ENCODE measurements at regions not wholly inside any gene's neighbourhood (a gene's known extent, or its start where the extent isn't known, plus 50 kb on each side); places are given as distances from the start of the nearest gene placed in this dataset.

DNA sequence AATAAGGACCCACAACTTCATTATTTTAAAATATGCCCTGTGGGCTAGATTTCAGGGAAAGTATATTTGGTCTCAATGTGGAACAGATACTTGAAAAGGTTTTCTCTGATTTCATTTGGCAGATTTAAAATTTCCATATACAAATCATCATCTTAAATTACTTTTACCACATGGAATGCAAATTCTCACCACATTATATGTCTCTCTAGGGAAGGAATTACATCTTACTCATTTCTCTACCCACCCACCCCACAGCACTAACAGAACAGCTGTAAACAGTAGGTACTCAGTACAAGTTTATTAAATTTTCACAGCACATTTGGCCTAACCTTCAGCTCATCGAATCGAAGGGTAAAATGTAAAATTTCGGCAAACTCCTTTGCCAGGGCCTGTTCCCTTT, 104.0 kb downstream of the CYRIA start:
- DNase-seq, result no peak

DNA sequence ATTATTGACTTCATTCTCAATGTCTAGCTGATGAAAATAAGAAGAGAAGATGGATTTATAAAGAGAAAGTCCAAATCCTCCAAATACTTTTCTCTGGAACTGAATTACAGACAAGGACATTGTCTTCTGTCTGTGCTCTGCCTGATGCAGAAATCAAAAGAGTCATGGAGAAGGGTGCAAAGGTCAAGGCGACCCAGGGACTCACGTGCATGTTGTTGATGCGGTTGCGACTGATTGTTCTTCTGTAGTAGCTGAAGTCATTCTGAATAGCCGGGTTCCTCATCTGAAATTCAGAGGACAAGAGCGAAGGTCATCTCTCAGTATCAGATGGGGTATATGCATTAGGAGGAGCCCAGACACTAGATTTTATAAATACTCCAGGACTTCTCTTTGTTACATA, 104.4 kb downstream of the CYRIA start:
- no peak for DNase-seq

- no peak for DNase-seq
These were observed 106.2 kb downstream of the CYRIA start for GRCh38 chr2:16559278-16560067.

DNA sequence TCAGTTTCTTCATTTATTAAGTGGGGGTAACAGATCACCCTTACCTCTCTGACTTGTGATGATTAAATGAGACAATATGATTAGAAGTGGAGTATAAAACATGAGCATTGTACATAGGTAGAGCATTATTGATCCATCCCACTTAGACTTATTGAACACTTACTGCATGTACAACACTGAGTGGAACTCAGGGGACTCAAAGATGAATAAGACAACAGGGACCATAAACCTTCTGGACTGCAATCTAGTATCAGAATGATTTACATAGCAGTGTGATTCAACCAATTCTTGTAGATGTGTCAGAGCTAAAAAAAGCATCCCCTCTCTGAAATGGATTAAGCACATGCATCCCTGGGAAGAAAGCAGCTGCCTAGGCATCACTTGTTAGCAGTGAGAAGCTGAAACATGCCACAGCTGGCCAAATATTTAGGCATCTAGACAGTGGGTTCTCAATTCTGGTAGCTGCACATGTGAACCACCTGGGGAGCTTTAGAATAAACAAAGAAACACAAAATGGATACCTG, 111.5 kb downstream of the CYRIA start:
- DNase-seq, result no peak

DNA sequence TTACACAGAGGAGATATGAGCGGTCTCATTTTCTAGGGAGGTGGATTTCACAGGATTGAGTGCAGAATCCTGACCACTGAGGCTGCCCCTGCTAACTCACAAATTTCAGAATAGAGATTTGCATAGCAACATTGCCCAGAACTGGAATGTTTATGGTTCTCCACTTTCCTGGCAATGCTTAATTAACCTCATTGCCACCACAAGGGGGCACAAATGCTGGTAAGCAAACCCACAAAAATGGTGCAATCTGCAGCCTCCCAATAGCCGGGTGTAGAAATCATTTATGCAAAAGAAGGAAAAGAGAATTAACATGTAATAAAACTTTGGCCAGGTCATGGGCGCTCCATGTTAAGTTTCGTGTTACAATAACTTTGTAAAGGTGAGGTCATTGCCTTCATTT, 112.4 kb downstream of the CYRIA start:
- peak; percentile 16 for DNase-seq

- DNase-seq, result no peak
These were observed 113.4 kb downstream of the CYRIA start for GRCh38 chr2:16552202-16552601.

GRCh38 chr2:16548036-16548435, 117.6 kb downstream of the CYRIA start:
- DNase-seq, result no peak

DNA sequence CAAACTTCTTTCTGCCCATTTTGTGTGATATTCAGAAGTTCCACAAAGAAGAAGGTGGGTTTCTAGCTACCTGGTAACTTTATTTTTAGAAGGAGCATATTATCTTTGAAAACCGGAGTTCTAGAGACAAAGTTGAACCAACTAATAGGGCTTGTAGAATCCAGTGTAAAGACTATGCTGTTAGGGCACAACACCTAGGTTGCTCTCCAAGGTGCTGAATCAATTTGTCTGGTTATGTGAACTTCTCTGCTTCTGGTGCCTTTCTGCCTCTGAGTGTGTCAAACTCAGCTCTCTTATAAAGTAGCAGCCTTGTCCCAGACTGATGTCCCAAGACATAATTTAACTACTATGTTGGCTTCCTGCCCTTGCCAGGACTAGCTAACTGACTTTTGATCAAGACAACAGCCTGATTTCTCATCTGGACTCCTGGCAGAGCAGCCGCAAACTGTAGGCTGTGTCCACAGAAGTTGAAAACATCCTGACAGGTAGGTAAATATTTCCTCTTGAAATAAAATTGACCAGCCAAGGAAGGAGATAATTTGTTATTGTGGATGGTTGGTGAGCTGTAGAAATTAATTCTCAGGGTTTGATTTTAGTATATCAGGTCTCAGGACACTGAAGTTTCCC, 119.4 kb downstream of the CYRIA start:
- DNase-seq, result peak; percentile 42

DNA sequence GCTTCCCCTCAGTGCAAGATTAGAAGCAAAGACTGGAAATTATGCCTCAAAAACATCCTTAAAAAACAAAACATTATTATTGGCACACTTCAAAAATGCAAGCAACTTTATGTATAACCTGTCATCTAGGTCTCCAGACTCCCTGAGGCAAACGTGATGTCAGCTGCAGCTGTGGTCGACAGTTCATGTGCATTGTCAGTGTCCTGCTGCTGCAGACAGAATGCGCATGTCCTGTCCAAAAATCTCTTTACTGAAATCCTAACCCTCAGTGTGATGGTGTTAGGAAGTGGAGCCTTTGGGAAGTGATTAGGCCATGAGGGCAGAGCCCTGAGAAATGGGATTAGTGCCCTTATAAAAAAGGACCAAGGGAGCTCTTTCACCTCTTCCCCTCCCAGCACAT, 126.9 kb downstream of the CYRIA start:
- no peak for DNase-seq

DNA sequence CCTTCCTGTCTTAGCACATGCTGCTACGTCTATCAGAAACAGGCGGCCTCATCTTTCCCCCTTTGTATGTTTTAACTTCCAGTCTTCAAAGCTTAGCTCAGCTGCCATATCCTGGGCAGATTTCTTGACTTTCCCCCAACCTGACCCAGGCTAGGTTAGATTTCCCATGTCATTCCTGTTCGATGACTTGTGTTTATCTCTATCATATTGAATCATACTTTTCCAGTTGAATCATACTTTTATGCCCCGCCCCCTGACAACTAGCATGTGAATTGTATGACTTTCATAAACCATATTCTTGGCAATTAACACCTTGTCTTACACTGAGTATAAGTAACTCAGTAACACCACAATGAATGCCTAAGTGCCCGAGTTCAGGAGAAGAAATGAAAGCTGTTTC, 128.3 kb downstream of the CYRIA start:
- DNase-seq, result peak; percentile 74

DNA sequence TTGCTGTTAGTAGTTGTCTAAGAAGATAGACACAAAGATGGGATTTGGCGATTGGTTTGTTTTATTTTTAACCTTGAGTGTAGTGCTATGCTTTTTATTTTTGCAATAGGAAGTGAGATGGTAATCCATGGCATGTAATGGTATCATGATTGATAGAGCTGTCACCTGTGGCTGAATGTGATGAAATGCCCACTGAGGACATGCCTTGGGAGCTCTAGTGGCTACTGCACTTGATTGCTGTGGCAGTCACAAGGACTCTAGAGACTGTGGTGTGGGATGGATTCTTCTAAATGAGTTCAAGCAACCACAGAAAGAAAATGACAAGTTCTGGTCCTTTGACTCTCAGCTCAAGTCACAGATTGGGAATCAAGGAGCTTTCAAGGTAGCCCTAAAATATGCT, 139.4 kb downstream of the CYRIA start:
- no peak for DNase-seq

DNA sequence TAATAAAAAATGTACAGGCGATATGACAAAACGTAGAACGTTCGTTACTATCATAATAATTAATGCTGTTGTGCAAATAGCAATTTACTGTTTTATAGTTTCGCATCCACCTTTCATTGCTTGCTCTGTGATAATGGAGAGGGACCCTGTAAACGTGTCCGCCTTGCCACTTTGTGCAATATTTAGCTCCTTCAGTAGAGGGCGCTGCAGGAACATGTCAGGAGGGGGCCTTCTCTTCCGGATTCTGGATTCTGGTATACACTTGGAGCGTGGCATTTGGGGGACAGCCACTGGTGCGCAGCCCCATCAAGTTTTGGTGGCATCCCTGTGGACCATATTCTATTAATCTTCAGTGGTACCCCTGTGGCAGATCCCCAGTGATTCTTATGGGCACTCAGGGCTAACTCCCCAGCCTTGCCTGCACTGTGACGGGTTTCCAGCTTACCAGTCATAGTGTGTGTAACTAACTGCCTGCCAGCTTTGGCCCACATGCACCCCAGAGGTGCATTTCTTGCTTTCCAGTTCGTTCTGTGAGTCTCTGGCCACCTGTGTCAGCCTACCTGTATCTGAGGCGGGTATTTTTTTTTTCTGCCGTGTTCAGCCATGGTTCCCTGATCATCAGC, 140.3 kb downstream of the CYRIA start:
- DNase-seq, result peak; percentile 19

GRCh38 chr2:16523711-16524110, 141.9 kb downstream of the CYRIA start:
- no peak for DNase-seq

DNA sequence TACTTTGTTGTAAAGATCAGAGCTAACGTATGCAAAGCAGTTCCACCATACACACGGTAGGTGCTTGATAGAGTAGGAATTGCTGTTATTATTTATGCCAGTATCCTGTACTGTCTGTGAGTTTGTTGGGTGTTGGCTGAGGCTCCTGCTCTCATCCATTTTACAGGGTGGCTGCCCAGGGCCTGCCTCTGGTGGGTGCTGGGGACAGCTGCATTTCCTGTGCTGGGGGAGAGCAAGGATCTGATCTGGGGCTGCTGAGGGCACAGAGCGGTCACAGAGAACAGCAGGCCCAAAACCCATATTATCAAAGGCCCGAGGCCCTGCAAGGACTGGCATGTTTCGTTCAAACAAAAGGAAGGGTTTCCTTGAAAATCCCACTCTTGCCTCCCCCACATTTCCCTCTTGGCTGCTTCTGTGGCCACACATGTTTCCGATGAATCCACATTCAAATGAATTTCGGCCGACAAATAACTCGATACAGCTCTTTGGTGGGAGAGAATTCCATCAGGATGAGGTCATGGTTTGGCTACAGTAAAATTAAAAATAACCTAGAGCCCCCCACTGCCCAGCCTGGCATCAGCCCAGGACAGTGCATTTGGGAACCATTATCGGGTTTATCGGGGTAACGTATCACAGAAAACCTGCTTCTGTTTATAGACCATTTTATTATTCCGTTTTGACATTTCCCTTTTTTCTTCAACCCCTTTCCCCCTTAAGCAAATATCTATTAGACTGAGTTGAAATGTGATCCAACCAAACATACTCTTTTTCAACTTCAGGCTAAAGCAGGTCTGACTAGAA, 143.4 kb downstream of the CYRIA start:
- peak; percentile 57 for DNase-seq

DNA sequence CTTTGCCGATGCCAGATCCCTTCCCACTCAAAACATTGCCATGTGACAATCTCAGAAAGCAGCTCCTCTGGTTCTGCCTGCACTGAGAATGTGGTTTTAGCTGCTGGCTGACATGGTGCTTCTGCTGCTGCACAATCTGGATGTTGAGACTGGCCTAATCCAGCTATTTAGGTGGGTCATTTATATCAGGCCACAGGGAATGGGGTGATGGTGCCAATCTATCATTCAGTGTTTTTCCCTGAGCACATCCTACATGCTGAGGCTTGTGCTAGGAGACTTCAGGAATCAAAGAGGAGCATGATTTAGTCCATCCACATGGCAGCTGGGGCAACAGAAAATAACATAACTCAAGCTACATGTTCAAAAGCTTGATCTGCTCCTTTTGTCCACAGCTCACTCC, 144.7 kb downstream of the CYRIA start:
- no peak for DNase-seq

DNA sequence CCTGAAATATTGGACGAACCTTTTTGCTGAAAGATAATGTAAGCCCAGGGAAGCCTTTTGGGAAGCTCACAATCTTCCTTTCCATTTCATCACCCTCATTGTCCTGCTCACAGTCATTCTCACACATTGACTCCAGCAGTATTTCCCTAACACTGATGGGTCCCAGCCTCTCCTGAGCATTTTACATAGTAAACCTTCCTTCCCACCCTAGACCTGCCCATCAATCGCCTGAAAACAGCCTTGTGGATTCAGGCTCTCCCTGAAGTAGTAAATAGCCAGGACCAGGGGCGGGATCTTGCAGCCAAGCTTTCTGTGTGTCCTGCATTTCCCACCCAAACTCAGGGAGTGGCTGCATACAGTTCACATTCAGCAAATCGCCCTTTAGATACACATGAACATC, 149.9 kb downstream of the CYRIA start:
- DNase-seq, result no peak

DNA sequence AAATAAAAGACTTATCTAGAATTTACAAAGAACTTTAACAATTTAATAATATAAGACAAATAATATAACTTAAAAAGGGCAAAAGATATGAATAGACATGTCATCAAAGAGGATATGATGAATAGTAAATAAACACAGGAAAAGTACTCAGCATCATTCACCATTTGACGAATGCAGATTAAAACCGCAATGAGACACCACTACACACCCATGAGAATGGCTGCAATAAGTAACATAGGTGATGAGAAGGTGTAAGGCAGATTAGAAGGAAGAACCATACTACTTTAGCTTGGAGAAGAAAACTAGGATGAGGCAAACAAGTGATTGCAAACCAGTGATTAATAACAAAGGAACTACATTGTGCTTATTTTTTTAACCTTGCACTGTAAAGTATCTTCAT, 152.0 kb downstream of the CYRIA start:
- DNase-seq, result no peak

DNA sequence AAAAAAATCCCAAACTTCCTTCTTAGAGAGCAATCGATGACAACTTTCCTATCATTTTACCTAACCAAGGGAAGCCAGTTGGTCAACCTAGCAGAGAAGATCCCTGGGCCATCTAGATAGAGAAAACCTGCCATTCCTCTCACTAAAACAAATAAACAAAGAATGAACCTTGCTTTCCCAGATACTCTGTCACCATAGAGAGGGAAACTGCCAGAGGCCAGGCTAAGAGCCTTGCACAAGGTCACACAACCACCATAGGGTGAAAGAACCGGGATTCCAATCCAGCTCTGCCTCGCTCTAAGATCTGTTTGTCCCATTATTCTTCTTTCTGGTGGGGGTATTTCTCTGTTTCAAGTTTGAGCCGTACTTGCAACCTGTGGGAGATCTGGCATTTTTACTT, 154.6 kb downstream of the CYRIA start:
- no peak for DNase-seq

DNA sequence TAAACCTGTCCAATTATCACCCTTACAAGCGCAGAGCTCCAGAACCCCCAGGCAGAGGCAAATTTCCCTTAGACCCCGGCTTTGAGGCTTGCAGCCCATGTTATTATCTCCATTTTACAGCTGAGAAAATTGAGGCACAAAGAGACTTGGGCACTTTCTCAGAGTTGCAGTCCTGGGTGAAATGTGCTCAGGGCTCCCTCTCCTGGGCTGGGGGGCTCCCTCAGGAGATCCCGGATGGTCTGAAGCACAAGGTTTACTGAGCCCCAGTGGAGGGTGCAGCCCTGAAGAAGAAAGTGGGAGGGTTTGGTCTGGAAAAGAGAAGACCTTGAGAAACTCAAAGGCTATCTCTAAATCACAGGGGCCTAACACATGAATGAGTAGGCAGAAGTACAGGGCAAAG, 156.6 kb downstream of the CYRIA start:
- no peak for DNase-seq

DNA sequence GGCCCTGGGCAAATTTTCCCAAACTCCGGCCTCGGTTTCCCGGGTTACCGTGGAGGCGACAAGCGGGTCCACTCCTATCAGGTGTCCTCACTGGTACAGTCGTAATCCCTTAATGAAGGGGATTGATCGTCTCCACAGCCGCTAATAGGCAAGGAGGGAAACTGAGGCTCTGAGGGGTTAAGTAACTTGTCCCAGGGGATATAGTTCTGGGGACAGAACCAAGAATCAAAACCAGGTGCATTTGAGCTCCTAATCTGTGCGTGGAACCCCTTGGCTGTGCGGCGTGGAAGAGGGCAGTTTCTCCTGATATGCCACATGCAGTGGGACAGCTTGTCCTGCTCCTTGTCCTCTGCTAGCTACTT, 157.2 kb downstream of the CYRIA start:
- no peak for DNase-seq

DNA sequence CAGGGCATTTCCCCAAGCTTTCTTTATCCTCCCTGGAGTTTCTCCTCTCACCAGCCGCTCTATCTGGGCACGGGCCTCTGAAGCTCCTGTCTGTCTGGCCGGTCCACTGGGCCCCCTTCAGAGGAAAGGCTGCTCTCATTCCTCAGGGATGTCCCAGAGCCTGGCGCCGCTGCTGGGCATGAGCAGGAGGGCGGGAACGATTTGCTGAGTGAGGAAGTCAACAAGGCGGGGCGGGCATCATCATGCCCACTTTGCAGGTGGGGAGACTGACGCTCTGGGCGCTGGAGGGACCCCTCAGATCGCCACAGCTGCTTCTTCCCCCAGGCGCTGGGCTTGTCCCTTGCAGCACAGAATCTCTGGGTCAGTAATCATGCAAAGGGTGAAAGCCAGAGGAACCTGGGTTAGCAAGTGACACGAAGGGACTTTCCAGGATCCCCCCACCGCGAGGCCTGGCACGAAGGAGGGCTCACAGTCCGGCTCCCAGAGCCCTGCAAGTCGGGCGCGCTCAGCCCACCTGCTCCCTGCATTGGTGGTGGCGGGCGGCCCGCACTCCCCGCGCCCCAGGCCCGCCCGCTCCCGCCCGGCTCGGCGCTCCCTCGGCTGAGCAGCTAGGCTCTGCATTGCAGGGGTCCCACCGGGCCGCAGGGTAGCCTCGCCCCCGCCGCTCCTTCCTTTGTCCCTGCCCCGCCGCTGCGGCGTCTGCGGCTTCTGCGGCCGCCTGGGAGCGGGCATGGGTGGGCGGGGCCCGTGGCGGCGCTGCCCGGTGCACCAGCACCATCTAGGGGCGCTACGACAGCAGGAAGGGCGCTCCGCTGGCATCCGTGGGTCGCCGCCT, 157.8 kb downstream of the CYRIA start:
- DNase-seq, result peak; percentile 19

DNA sequence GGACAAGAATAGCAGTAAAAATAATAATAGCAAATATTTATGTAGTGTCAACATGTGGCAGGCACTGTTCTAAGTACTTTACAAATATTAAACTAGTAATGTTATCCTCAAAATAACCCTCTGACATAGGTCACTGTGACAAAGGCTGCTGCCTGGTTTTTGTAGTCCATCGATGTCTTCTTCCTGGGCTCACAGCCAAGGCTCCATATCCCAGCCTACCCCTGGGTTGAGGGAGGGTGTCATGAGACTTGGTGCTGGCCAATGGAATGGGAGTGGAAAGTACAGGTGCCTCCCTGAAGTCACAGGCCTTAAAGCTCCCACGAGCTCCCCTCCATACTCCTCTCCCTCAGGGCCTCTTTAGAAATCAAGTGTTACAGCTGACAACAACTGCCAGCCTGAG, 159.3 kb downstream of the CYRIA start:
- DNase-seq, result no peak

Data from fibroblast of skin of back (primary cell).